LNCAP (cell line): ENCODE measurements at regions not wholly inside any gene's neighbourhood (a gene's known extent, or its start where the extent isn't known, plus 50 kb on each side); places are given as distances from the start of the nearest gene placed in this dataset.

ENCODE experiments used
- TF ChIP-seq, protein P1 (sequence below): fragments of 450-650 bp; IDR thresholded peaks from 2 replicates; pipeline ENCODE4 v1.5.1; 2017; ENCODE audit warnings: mild to moderate bottlenecking

DNA sequence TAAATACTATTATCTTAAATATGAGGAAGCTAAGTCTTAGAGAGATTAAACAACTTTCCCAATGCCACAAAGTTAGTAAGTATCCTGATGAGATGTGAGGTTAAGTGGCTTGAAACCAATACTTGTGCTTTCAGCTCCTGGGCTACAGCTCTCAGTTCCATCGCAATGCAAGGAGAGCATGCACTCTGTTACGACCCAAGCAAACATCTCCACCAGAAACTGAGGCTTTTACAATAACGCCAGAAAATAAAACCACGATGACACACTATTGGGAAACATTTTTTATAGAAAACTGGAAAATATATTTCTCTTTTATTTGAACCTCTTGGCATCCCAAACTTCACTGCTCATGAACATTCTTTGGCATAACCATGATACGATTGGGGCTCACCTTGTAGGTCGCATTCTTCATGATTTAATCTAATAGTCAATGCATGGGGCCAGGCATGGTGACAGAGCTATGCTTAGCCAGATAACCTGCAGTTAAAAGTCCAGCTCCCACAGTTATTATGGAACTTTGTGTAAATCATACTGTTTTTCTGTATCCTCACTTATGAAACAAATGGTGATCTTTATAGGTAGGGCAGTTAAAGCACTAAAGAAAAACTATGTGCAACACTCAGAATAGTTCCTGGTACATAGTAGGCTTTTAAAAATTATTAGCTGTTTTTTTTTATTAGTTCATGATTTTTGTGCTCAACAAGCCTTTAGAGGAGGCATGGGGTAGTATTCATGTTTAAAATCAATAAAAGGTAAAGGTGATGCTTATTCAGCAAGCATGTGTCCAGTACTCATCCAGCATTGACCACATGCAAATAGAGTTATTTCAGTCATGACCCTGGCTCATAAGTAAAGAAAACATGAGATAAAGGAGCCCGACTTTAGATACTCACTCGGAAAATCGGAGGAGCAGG lies 238.3 kb upstream of the TRIB2 start:
- TF ChIP-seq, protein P1, sequence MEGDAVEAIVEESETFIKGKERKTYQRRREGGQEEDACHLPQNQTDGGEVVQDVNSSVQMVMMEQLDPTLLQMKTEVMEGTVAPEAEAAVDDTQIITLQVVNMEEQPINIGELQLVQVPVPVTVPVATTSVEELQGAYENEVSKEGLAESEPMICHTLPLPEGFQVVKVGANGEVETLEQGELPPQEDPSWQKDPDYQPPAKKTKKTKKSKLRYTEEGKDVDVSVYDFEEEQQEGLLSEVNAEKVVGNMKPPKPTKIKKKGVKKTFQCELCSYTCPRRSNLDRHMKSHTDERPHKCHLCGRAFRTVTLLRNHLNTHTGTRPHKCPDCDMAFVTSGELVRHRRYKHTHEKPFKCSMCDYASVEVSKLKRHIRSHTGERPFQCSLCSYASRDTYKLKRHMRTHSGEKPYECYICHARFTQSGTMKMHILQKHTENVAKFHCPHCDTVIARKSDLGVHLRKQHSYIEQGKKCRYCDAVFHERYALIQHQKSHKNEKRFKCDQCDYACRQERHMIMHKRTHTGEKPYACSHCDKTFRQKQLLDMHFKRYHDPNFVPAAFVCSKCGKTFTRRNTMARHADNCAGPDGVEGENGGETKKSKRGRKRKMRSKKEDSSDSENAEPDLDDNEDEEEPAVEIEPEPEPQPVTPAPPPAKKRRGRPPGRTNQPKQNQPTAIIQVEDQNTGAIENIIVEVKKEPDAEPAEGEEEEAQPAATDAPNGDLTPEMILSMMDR = no peak

DNA sequence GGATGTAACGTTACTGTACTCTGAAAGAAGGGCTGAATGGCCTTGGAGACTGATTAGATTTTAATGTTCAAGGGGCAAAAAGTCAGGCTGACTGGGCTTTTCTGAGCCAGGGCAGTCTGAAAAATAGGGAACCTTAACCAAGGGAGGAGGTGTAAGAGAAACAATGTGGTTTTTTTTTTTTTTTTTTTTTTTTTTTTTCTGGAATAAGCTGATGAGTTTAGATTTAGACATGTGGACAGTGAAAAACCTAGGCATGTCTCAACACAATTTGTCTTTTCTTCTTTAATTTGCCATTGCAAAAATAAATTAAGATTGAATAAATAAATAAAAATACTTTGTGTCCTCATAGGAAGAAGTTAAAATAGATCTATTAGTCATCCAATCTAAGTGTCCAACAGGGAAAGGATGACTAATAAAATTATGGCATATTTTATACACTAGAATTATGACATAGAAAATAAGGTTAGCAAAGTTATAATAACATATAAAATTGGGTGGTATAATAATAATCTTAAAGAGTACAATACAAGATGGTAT lies 237.6 kb upstream of the TRIB2 start:
- TF ChIP-seq, protein P1 = no peak

DNA sequence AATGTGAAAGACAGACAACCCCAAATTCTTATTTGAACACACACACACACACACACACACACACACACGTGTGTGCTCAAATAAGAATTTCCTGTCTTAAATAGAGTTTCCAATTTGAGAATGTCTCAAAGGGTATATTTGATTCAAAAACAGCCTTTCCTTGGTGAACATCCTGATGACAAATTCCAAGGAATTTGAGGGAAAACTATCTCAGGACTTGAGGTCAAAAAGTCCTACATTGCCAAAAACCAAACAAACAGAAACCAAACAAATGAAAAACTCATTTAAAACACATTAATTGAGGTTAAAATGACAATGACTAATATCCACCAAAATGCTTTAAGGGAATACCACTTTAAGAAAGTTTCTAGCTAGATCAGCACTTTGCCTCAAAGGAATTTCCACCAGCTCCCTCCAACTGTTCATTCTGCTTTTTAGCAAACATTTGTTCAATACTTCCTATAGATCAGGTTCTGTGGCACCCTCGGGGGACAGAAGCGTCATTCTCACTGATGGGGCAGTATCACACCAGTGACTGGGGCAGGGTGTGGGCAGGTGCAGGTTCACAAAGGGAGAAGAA lies 232.1 kb upstream of the TRIB2 start:
- TF ChIP-seq, protein P1 = no peak

DNA sequence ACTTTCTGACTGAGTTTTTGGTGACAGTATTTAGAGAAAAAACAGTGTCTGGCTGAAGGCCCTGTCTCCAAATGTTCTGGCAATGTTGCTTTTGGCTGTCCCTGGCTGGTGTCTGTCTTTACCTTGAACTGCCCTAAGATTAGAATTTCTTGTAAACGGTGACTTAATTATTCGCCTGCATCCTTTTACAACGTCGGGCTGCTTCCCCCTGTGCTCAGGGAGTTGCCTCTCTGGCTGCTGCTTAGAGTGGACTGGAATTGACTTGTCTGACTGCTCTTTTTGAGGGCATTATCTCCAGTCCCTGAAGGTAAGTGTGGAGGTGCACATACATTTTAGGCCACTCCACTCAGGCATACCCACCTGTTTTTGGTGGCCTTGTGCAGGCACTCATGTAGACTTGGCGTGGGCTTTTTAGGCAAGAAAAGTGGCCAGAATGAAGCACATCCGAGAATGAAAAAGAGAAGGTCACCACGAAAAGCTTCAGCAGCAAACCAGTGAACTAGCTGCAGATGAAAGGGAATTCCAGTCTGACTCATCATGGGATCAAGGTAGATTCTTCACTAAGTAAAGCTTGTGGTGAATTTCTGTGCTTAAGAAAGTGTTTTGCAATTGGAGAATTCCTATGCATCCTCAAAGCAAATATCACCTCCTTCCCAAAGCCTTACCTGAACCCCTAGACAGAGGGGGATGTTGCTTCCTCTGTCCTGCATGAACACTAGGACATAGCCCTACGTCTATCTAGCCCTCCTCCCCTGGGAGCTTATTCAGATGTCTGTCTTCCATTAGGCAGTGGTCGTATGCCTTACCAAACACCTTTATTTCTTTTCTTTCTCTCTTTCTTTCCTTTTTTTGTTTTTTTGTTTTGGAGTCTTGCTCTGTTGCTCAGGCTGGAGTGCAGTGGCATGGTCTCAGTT lies 230.3 kb upstream of the TRIB2 start:
- TF ChIP-seq, protein P1 = no peak

DNA sequence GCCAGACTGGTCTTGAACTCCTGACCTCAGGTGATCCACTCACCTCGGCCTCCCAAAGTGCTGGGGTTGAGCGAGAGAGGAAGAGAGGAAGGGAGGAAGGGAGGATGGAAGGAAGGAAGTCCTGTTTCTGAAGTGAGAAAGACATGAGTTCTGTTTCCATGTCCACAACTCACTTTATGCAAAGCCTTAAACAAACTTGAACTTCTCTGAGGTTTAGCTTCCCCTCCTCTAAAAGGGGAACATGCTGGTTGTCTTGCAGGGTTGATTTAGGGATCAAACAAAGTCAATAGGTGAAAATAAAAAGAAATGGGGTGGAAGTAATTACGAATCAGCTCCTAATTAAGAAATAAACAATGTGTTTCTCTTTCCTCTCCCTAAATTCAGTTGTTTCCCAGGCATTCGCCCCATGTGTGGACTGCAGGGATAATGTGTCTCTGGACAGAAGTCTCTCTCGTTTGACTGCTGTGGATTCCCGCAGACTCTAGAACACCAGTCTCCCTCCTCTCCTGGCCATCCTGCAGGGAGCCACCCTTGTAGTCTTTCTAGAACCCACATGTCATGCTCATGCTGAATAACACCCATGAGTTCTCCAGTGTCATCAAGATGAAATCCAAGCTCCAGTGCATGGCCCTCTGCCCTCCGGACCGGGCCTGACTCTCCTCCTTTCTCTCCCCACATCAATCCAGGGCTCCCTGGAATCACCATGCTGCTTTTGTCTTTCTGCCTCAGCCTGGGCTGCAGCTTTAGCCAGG lies 229.3 kb upstream of the TRIB2 start:
- TF ChIP-seq, protein P1 = no peak

DNA sequence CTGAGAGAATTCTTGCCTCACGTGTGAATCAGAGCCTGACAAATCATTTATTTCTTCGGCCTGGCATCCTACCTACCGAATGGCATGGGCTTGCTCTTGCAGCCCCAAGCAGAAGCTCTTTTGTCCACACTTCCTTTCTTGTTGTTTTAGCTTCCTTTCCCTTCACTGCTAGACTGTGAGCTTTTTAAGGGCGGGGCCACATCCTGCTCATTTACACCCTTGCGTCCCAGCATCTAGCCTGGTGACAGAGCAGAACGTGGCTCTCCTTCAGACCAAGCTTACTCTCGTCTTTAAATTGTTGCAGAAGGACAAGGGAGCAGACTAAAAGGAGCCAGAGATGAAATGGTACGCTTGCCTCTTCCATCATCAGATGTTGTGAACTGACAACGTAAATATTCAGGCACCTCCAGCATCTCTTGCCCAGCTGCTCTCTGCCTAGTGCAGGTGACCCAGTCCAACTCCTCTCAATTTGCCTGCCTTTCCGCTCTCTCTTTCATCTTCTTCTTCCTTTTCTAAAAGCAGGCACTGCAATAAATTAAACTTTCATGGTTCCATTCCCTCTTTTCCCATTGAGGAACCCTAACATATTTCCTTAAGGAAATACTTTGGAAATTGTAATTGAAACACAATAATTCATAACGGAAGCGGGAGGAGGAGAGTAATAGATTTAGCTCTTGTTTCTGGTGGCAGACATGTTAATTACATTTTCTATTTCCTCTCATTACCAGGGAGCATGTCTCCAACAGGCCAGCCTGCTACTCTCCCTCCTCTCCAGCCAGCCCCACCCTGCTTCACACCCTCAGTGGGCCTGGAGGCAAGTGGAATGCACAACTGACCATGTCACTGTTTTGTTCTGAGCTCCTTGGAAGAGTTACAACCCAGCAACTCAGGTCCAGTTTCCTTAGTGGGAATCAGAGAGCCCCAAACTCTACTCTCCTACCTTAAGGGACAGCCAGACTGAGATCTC lies 228.1 kb upstream of the TRIB2 start:
- TF ChIP-seq, protein P1 = no peak
